ENCODE measurements at regions not wholly inside any gene's neighbourhood (a gene's known extent, or its start where the extent isn't known, plus 50 kb on each side); places are given as distances from the start of the nearest gene placed in this dataset.
"Not testable (repeated sequence)": the region's sequence is repeated elsewhere in the genome, so short reads cannot be mapped to it uniquely, and the experiment has no call there.

DNA sequence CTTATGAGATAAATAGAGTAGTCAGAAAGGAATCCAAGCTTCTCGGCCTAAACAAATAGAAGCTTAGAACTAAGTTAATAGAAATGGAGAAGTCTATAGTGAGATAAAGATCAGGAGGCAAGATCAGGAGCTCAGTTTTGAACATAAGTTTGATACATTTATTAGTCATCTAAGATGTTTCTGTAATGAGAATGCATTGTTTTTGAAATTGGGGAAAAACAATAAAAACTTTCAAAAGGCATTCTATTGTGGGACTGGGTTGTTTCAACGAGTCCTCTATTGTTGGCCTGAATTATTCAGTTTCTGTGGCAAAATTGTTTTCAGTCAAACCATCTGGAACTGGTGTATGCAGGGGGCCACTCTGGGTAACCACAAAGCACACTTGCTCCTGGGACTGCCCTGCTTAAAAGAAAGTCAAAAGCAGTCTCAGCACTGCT is 181.0 kb upstream of the CLINT1 start:
- DNase-seq = no peak

DNA sequence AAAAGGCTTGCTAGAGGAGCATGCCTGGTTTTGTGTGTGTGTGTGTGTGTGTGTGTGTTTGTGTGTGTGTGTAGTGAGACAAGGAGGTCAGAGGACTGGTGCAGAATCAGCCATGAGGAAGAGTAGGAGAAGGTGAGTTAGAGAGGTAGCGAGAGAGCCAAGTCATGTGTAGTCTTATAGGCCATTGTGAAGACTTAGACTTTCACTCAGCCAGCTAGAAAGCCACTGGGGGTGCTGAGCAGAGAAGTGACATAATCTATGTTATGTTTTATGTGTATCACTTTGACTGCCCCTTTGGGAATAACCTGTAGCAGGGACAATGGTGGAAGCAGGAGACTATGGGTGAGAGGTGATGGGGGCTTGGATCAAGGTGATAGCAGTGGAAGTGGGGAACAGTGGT is 180.5 kb upstream of the CLINT1 start:
- DNase-seq = no peak

DNA sequence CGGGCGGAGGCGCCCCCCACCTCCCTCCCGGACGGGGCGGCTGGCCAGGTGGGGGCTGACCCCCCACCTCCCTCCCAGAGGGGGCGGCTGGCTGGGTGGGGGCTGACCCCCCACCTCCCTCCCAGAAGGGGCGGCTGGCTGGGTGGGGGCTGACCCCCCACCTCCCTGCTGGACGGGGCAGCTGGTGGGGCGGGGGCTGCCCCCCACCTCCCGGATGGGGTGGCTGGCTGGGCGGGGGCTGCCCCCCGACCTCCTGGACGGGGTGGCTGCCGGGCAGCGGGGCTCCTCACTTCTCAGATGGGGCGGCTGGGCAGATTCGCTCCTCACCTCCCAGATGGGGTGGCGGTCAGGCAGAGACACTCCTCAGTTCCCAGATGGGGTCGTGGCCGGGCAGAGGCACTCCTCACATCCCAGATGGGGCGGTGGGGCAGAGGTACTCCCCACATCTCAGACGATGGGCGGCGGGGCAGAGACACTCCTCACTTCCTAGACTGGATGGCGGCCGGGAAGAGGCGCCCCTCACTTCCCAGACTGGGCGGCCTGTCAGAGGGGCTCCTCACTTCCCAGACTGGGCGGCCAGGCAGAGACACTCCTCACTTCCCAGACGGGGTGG is 178.1 kb upstream of the CLINT1 start:
- not testable (repeated sequence) for DNase-seq

DNA sequence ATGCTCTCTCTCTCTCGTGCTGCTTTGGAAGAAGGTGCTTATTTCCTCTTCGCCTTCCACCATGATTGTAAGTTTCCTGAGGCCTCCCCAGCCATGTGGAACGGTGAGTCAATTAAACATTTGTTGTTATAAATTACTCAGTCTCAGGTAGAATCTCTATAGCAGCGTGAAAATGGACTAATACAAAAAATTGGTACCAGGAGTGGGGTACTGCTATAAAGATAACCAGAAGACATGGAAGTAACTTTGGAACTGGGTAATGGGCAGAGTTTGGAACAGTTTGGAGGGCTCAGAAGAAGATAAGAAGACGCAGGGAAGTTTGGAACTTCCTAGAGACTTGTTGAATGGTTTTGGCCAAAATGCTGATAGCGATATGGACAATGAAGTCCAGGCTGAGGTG is 175.6 kb upstream of the CLINT1 start:
- DNase-seq = not testable (repeated sequence)

DNA sequence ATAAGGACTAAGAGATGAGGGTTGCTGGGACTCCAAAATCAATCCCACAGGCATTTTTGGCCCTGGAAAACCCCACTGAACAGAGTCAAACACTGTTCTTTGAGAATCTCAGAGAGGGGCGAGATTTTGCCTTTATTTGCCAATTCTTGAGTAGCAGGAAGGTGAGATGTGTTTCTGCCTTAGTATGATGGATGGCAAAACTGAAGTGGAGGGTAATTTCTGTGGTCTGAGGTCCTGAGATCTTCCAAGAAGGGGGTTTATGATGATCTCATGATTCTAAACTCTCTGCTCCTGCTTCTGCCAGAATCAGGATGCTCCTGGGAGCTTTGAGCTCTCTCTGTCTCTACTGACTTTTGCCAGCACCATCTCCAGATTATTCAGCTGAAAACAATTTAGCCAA is 174.8 kb upstream of the CLINT1 start:
- no peak for DNase-seq

DNA sequence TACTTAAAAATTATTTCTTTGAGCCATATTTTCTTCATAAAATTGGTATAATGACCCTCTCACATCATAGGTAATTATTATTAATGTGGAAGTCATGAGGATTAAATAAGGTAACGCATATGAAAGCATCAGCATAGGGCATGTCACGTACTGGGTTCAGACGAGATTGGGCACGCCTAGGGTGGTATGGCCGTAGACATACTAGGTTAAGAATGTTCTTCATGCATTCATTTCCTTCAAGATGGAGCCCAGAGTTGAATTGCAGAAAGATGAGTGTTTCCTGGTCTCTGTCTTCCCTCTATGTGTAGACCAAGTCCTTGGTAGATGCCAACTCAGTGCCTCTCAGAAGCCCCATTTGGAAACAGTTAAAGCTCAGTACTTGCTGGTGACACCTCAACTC is 174.1 kb upstream of the CLINT1 start:
- no peak for DNase-seq

DNA sequence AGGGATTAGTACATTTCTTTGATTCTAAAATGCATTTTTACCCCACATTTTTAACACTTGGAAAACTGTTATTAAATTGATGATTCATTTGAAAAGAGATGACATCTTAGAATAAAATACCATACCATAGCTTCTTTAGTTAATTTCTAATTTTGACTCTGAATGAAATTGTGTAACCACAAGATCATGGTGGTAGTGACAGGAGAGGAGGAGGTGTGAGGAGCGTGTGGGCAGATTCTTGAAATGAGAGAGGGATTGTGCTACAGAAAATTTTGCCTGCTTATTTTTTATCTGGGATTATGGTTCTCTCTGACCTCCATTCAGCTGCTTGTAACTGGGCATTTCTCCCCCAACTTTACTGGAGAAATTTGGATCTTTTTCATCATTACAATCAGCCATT is 173.3 kb upstream of the CLINT1 start:
- no peak for DNase-seq

DNA sequence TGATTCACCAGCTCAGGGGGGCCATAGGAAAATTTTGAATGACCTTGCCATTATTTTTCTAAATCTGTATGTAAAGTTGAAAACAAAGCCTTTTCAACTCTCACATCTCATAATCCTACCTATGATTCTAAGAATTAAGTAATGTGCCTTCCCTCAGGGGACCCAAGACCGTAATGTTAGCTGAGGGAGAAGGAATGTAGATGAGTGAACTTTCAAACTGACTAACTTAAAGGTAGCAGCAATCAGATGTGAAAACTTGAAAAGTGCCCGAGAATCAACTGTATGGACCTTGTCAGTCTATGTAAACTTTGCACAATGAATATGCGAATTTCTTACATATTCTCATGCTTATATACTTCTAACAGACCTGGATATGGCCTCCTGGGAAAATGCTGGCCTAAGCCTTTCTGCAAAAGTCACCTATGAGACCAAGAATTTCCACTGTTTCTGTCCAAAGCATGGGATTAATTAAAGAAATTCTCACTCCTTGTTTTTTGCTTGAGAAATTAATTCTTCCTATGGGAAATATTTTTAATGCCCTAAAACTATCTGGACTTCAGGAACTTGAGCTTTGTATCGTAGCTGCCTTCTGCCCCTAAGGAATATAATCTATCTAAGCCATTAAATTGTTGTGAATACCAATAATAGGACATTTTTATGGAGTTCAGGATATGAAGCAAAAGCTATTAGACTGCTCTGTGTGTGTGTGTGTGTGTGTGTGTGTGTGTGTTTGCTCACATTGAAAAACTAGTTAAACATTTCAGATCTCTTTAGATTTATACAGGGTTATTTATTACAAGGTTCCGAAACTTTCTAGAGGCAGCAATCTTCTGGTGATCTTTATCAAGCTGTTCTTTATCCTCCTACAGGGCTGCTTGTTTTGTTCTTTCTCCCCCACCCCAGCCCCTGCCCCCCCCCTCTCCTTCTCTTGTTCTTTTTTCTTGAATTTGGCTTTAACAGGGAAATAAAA is 169.1 kb upstream of the CLINT1 start:
- DNase-seq = no peak

DNA sequence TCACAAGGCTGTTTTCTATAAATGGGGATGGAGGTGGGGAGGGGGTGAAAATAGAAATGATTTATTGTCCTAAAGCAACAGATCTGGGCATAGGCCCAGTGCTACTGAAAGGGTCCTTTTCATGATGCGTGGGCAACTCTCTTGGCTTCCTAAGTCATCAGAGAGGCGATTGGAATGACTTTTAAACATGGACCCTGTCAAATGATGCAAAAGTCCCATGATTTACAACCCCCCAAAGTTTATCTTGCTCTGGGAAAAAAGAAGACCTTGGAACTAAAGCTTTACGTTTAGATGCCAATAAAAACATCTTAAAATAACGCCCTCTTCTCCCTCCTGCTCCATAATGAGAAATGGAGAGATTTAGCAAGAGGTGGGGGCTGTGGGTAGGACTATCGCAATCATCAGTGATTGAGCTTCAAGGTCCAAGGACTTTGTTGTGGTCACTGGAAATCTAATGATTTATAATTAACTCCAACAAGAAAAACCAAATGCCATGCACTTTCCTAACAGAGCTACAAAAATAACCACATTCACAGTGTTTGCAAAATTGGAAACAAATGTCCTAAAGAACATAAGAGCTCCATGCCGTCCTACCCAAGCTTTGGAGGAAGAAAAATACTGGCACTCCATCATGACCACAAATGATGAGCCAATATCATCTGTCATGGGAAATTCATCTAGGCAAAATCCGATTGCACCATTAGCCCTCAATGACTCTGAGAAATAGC is 167.5 kb upstream of the CLINT1 start:
- DNase-seq = no peak

DNA sequence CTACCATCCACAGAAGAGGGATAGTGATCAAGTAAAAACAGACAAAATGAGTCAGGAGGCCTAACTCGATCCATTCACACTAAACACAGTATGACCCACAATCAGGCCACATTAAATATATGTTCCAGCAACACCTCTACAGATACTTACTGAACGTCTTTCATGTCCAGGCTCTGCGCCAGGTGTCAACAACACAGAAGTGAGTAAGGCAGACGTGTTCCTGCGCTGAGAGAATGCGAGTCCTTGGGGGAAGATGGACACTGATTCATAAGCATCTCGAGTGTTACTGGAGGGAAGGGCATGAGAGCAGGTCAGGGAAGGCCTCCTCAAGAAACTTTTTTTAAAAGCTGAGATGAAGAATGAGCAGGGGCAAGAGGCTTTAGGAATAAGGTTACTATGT is 164.3 kb upstream of the CLINT1 start:
- no peak for DNase-seq

DNA sequence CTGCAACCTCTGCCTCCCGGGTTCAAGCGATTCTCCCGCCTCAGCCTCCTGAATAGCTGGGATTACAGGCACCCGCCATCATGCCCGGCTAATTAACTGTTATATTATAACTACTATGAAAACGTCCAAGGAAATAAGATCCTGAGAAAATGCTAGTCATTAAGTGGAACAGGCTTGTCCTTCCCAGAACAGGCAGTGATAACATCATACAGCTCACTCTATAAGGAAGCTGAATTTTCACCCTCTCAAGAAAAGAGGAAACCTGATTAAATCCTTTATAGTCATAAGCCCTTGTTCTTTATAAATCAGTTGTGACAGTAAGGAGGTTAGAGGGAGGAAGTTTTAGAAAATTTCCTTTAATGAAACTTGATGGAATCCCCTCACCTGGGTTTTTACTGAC is 163.9 kb upstream of the CLINT1 start:
- DNase-seq = no peak

DNA sequence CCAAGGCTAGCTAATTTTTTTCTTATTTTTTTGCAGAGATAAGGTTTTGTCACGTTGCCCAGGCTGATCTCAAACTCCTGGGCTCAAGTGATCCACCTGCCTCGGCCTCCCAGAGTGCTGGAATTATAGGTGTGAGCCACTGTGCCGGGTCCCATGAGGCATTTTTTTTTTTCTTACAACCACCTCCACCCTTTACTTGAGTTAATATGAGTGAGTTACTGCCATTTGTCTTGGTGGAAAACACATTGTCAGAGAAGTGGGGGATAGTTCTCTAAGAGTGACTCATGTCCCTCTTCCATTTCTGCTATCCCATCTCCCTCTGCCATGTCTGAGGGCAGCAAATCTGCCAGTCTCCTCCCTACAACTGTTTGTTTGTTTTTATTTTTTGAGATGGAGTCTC is 163.4 kb upstream of the CLINT1 start:
- DNase-seq = no peak

DNA sequence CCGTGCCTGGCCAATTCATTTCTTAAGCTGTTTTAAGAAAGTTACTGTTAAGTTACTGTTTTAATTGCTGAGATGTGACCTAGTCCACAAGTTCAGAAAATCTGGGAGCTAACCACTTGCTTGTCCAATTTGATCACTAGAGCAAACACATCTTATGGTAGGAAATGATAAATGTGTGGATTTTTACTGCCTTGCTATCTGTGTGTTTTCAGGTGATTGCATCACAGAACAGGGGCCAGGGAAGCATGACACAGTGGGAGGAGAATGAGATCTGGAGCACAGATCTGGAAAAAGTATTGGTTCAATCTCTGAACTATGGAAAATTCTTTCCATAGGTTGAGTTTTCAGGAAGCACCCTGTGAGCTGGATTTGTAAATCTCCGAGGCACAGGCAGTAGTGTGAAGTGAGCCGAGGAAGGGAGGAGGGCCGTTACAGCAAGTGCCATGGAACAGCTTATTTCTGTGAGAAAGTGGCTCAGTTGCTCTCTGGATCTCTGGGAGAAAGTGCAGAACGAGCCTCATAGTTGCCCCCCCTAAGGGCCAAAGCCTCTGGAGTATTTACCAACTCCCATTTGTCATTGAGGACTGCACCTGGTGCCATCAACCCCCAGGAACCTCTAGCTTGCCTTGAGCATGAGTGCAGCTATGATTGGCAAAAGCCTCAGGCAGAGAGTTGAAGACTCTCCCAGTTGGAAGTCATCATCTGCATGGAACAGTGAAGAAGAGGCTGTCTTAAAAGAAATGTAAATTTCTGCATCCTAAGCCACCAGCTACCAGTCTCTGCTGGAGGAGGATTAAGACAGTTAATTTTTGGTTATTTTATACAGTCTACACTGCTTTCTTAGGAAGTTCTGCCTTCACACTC is 161.8 kb upstream of the CLINT1 start:
- DNase-seq = no peak

DNA sequence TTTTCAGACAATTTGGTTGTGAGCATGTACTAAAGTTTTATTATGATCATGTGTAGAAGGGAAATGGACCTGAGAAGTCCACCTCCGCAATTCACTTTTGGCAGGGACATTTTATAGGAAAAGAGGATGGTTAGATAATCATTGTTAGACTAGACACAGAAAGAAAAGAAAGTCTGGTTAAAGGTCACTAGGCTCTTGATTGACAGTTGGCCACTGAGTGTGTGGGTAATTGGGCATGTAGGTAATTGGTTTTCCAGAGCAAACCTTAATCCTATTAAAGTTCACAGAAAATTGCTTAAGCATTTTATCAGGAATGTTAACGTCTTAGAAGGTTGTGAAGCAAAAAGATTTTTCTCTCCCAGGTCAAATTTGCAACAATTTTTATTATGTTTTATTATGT is 158.5 kb upstream of the CLINT1 start:
- DNase-seq = no peak

DNA sequence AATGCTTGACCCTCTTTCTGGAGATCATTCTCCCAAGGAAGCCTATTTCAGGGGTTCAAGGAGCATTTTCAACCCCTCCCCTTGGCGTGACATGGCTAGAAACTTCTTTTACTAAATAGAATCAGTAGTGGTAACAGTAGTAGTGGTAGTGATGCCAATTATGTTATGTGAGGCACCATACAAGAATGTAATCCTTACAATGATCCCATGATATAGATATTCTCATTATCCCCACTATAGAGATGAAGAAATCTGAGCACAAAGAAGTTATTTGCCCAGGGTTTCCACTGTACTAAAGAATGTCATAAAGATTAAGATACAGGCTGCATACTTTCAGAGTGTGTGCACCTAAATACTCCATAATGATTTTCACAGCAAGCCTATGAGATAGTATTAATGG is 155.4 kb upstream of the CLINT1 start:
- no peak for DNase-seq

DNA sequence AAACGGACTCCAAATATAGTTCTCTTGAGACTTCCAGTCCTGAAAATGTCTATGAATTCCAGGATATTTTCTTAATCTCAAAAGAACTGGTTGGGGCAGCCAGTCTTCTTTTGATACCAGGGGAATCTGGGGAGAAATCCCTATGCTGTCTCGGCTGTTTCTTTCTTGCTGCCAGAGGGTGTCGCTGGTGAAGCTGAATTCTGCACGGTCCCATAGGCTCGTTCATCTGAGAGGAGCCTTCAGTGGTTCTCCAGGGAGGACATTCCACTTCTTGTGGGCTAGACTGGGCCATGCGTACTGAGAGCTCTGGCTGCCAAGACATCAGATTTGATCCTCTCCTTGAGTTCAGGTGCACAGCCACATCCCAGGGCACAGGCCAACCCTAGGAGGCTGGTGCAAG is 155.0 kb upstream of the CLINT1 start:
- no peak for DNase-seq

DNA sequence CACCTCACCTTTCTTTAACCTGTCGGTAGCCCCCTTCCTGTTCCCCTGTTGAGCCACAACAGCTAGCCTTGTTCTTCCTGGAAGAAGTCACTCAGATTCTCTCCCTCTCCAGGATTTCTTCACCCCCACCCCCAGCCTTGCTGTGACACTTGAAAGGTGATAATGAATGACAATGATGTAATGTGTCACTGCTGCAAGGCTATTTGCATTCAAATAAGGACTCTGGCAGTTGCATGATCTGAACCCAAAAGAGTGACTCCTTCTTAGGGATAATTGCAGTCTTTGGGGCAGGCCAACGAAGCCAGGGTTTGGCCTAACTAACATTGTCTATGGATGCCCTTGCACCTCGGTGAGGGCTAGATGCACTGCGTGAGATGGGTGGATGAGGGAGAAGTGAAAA is 154.4 kb upstream of the CLINT1 start:
- DNase-seq = no peak

DNA sequence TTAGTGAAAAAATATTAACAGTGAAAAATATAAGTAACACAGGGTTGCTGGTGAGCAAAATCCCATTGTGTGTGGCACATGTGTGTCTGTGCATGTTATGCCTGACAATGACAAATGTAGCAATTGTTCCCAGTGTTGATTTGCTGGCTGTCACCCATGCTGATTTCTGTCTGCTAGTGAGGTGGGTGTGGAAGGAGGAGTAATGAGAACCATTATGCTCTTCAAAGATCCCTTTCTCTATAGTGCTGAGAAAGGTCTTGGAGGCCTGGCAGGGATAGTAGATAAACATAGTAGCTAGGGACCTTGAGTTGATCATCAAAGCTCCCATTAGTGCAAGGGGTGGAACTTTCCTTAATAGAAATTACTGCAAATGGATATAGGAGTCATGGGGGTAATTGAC is 152.5 kb upstream of the CLINT1 start:
- DNase-seq = no peak

DNA sequence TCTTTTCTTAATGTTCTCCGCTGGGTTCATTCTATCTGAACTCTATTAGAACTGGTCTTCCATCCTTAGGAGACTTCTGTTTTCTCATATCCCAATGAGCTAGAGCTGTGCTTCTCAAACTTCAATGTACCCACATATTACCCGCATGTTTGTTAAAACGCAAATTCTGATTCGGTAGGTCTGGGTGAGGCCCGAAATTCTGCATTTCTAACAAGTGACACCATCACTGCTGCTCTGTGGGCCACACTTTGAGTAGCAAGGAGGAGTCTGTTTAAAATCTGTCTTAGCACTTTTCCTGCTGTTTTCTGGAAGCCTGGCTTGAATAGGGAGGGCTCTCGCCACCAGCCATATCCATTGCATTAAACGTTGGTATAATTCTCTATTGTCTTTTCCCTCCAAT is 151.9 kb upstream of the CLINT1 start:
- DNase-seq = no peak

DNA sequence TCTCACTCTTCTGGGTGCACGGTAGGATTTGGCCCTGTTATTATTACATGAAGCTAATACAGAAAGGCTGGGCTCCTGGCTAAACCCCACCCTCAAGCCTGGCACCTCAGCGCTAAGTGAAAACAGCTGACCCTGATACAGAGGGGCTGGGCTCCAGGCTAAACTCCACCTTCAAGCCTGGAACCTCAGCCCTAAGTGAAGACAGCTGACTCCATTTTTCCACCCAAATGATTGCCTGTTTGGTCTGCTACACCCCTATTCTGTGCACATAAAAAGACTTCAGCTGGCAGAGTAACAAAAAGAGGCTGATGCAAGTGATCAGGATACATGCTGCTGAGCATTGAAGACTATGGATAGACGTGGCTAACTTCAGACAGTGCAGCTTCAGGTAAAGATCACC is 148.4 kb upstream of the CLINT1 start:
- no peak for DNase-seq

DNA sequence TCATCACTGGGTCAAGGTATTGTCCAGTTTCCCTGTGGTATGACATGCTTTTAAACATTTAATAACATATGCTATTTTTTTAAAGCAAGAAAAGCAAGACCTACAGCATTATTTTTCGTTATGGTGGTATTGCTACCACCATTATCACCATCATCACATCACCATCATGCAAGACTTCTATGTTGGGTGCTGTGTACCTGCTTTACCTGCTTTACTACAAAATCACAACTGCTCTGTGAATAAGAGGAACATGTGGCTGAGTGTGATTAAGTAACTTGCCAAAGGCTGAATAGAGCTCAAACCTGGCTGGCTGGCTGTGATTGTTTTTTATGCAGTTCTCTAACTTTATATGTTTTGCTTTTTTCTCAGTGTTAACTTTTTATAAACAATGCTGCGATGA is 140.8 kb upstream of the CLINT1 start:
- no peak for DNase-seq

DNA sequence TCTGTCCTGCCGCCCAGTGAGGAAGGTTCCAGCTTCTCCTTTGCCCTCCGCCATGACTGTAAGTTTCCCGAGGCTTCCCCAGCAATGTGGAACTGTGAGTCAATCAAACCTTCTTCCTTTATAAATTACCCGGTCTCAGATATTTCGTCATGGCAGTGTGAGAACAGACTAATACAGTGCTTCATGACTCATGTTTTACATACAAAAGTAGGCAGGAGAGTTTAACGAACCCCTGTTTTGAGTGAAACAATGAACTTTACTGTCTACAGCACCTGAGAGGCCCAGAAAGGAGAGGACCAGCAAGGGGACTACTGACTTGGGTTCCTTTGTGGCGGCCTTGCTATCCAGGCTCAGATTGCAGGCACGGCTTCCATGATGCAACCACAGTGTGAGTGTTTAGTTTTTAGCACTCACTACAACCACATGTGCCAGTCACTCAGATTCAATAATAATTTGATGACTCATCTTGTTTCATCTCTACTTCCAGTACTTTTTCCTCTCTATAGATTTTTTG is 139.1 kb upstream of the CLINT1 start:
- DNase-seq = no peak

Measured in activated CD8-positive, alpha-beta memory T cell treated with anti-CD3 and anti-CD28 coated beads, Interleukin-2, amount 50 U/mL, for 4 hours (primary cell).